Right cardiac atrium (tissue), 5 donors: ENCODE measurements at regions not wholly inside any gene's neighbourhood (a gene's known extent, or its start where the extent isn't known, plus 50 kb on each side); places are given as distances from the start of the nearest gene placed in this dataset.

Experiments
- ATAC-seq, 2 donors: fragments of 200-7000 bp; cut with Tn5 transposase; one replicate each; pipeline versions ENCODE4 v1.8.0 to v1.9.1; 2020; ENCODE audit warnings: moderate library complexity in 2 of 2, mild to moderate bottlenecking in 1 of 2
- DNase-seq, 3 donors: peaks; one replicate each; pipeline ENCODE4 v3.0.0-alpha.2; 2020
- H3K27ac ChIP-seq: one replicate; pipeline ENCODE4 v1.5.1; 2013; ENCODE audit warnings: mild to moderate bottlenecking, low read length, control low read depth, moderate library complexity
- H3K27me3 ChIP-seq: one replicate; pipeline ENCODE4 v1.6.1; 2013; ENCODE audit not compliant: control insufficient read depth, insufficient read depth
- H3K4me1 ChIP-seq: one replicate; pipeline ENCODE4 v1.6.1; 2013; ENCODE audit warnings: low read length; ENCODE audit not compliant: control insufficient read depth, insufficient read depth
- H3K4me3 ChIP-seq: one replicate; pipeline ENCODE4 v1.5.1; 2013; ENCODE audit warnings: low read length, control low read depth
- H3K9me3 ChIP-seq: one replicate; pipeline ENCODE4 v1.6.1; 2013; ENCODE audit warnings: low read length; ENCODE audit not compliant: control insufficient read depth
- WGBS: extraction: QIAGEN DNeasy Blood & Tissue Kit; methylation state at CpG from one replicate; pipeline ENCODE4 v1.1.7; 2013; 5-methylcytosine and 5-hydroxymethylcytosine counted together
- intact Hi-C, 4 donors: fragments of 100-400 bp; cut with DNase I; formaldehyde crosslinking; loops; one replicate each; pipeline versions ENCODE4 v1.11.0 to v1.14.0; 2022 to 2023
- donor health status: healthy with polysubstance abuse.
- donor health status: DM: no; HTN: yes; CAD: no.
- donor health status: DM: no; HTN: no; CAD: no.
- donor health status: DM: no; HTN: yes; CAD: no; lungs with severe emphysema.
- donor health status: DM: yes; HTN: yes; CAD: no.

- Histone ChIP-seq H3K4me1 (no peaks in the 10 kb centered on the region), H3K27me3 (no peaks in the 10 kb centered on the region), H3K27ac (no peak overlapping the region), H3K9me3 (no peaks in the 10 kb centered on the region), H3K4me3 (no peak overlapping the region)
- ATAC-seq: no peak
- DNase-seq: no peak
- WGBS: 91% methylated on average over 11 of the region's 11 CpGs
- intact Hi-C loops: no loop called here
Observed at GRCh38 chr12:124115496-124115895, 142.5 kb downstream of the ZNF664 start.

GRCh38 chr12:124115976-124116690, 143.1 kb downstream of the ZNF664 start:
- ATAC-seq (no peak), DNase-seq (no peak)
- H3K27me3 ChIP-seq: no peaks in the 10 kb centered on the region
- intact Hi-C loops: no loop called here
- H3K9me3 ChIP-seq: no peaks in the 10 kb centered on the region
- no peak overlapping the region for H3K27ac ChIP-seq
- no peak overlapping the region for H3K4me3 ChIP-seq
- WGBS: 81% methylated on average over 16 of the region's 16 CpGs
- H3K4me1 ChIP-seq: no peaks in the 10 kb centered on the region

- ATAC-seq: no peak
- Histone ChIP-seq H3K9me3 (no peaks in the 10 kb centered on the region), H3K4me3 (no peak overlapping the region), H3K27ac (no peak overlapping the region), H3K27me3 (no peaks in the 10 kb centered on the region), H3K4me1 (no peaks in the 10 kb centered on the region)
- intact Hi-C loops: no loop called here
- 73% methylated on average over 6 of the region's 6 CpGs for WGBS
- DNase-seq: no peak
Observed at GRCh38 chr12:124120739-124121138, 147.7 kb downstream of the ZNF664 start.

- intact Hi-C loops: no loop called here
- Histone ChIP-seq H3K27ac (no peak overlapping the region), H3K9me3 (no peaks in the 10 kb centered on the region), H3K4me3 (no peak overlapping the region), H3K27me3 (no peaks in the 10 kb centered on the region), H3K4me1 (no peaks in the 10 kb centered on the region)
- DNase-seq: no peak
- ATAC-seq: no peak
- WGBS: 86% methylated on average over 9 of the region's 9 CpGs
Observed at GRCh38 chr12:124122722-124123121, 149.7 kb downstream of the ZNF664 start.

GRCh38 chr12:124123296-124124000, 150.4 kb downstream of the ZNF664 start:
- H3K27me3 ChIP-seq: no peaks in the 10 kb centered on the region
- intact Hi-C loops: no loop called here
- H3K9me3 ChIP-seq: no peaks in the 10 kb centered on the region
- no peak overlapping the region for H3K27ac ChIP-seq
- ATAC-seq (no peak), DNase-seq (no peak)
- 57% methylated on average over 10 of the region's 10 CpGs for WGBS
- no peaks in the 10 kb centered on the region for H3K4me1 ChIP-seq
- H3K4me3 ChIP-seq: no peak overlapping the region

GRCh38 chr12:124125203-124125871, 152.3 kb downstream of the ZNF664 start:
- DNase-seq: no peak
- no peaks in the 10 kb centered on the region for H3K9me3 ChIP-seq
- no peak overlapping the region for H3K4me3 ChIP-seq
- no peak for ATAC-seq
- intact Hi-C loops: no loop called here
- no peak overlapping the region for H3K27ac ChIP-seq
- H3K4me1 ChIP-seq: no peaks in the 10 kb centered on the region
- 72% methylated on average over 10 of the region's 10 CpGs for WGBS
- no peaks in the 10 kb centered on the region for H3K27me3 ChIP-seq

- no peaks in the 10 kb centered on the region for H3K9me3 ChIP-seq
- no peaks in the 10 kb centered on the region for H3K27me3 ChIP-seq
- H3K4me3 ChIP-seq: no peak overlapping the region
- H3K4me1 ChIP-seq: no peaks in the 10 kb centered on the region
- DNase-seq: no peak
- WGBS: 76% methylated on average over 15 of the region's 15 CpGs
- H3K27ac ChIP-seq: no peak overlapping the region
- no peak for ATAC-seq
- intact Hi-C loops: no loop called here
Observed at GRCh38 chr12:124126950-124127655, 154.1 kb downstream of the ZNF664 start.

DNA sequence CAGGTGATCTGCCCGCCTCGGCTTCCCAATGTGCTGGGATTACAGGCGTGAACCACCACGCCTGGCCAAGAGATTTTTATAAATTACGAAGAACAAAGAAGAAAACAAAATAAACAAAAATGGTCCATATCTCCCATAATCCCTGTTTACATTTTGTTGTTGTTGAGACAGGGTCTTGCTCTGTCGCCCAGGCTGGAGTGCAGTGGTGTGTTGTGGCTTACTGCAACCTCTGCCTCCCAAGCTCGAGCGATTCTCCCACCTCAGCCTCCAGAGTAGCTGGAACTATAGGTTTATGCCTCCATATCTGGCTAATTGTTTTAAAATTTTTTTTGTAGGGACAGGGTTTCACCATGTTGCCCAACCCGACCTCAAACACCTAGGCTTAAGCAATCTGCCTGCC, 156.1 kb downstream of the ZNF664 start:
- Histone ChIP-seq H3K4me3 (no peak overlapping the region), H3K27ac (no peak overlapping the region), H3K4me1 (no peaks in the 10 kb centered on the region), H3K27me3 (no peaks in the 10 kb centered on the region), H3K9me3 (no peaks in the 10 kb centered on the region)
- intact Hi-C loops: no loop called here
- 95% methylated on average over 9 of the region's 9 CpGs for WGBS
- DNase-seq: no peak
- no peak for ATAC-seq

GRCh38 chr12:124130691-124131591, 157.9 kb downstream of the ZNF664 start:
- 64% methylated on average over 9 of the region's 9 CpGs for WGBS
- no peaks in the 10 kb centered on the region for H3K4me1 ChIP-seq
- no peak overlapping the region for H3K4me3 ChIP-seq
- H3K27ac ChIP-seq: no peak overlapping the region
- DNase-seq (no peak), ATAC-seq (no peak)
- no peaks in the 10 kb centered on the region for H3K9me3 ChIP-seq
- intact Hi-C loops: no loop called here
- H3K27me3 ChIP-seq: no peaks in the 10 kb centered on the region

DNA sequence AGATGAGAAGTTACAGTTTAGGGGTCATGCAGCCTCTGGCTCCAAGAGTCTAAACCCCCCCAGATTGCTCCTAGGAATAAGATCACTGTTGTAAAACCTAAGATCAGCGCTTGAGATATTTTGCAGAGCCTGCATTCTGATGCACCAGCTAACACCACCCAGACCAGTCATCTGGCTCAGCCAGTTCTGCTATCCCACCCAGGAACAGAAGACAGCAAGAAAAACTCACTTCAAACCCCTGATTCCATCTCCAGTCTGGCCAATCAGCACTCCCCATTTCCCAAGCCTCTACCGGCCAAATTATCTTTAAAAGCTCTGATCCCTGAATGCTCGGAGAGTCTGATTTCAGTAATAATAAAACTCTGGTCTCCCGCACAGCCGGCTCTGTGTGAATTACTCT, 158.6 kb downstream of the ZNF664 start:
- no peaks in the 10 kb centered on the region for H3K4me1 ChIP-seq
- no peak for ATAC-seq
- WGBS: 78% methylated on average over 5 of the region's 5 CpGs
- no peaks in the 10 kb centered on the region for H3K27me3 ChIP-seq
- no peak overlapping the region for H3K27ac ChIP-seq
- DNase-seq: no peak
- H3K9me3 ChIP-seq: no peaks in the 10 kb centered on the region
- H3K4me3 ChIP-seq: no peak overlapping the region
- intact Hi-C loops: no loop called here
